SH-SY5Y (cell line): ENCODE measurements at regions not wholly inside any gene's neighbourhood (a gene's known extent, or its start where the extent isn't known, plus 50 kb on each side); places are given as distances from the start of the nearest gene placed in this dataset.

ENCODE experiments used
- GATA2 ChIP-seq: IDR thresholded peaks from 2 replicates; pipeline ENCODE4 v1.6.1; 2011; ENCODE audit warnings: mild to moderate bottlenecking, low read depth, low read length
- GATA3 ChIP-seq: IDR thresholded peaks from 2 replicates; pipeline ENCODE4 v1.6.1; 2011; ENCODE audit warnings: low read depth, mild to moderate bottlenecking, low read length, moderate library complexity

- TF ChIP-seq GATA2 = no peak
- TF ChIP-seq GATA3 = no peak
Observed at GRCh38 chr7:81626008-81626407, 143.8 kb downstream of the HGF start.
